CD4-positive, alpha-beta T cell treated with Interleukin-21 for 1 hour (primary cell): ENCODE measurements at regions not wholly inside any gene's neighbourhood (a gene's known extent, or its start where the extent isn't known, plus 50 kb on each side); places are given as distances from the start of the nearest gene placed in this dataset.
"Not testable (repeated sequence)": the region's sequence is repeated elsewhere in the genome, so short reads cannot be mapped to it uniquely, and the experiment has no call there.

Source experiments
- DNase-seq: peaks from one replicate; pipeline ENCODE4 v3.0.0-alpha.2; 2020

GRCh38 chr5:28415791-28416443, 1377.5 kb upstream of the CDH9 start:
- DNase-seq = no peak

- no peak for DNase-seq
Observed at GRCh38 chr5:28414619-28415018, 1376.2 kb upstream of the CDH9 start.

GRCh38 chr5:28408651-28409050, 1370.3 kb upstream of the CDH9 start:
- no peak for DNase-seq

GRCh38 chr5:28408186-28408585, 1369.8 kb upstream of the CDH9 start:
- no peak for DNase-seq

GRCh38 chr5:28404363-28405071, 1366.1 kb upstream of the CDH9 start:
- DNase-seq = no peak

GRCh38 chr5:28403846-28404245, 1365.5 kb upstream of the CDH9 start:
- no peak for DNase-seq

GRCh38 chr5:28402590-28403301, 1364.4 kb upstream of the CDH9 start:
- DNase-seq = no peak

- DNase-seq = no peak
Observed at GRCh38 chr5:28400076-28400475, 1361.7 kb upstream of the CDH9 start.

- no peak for DNase-seq
Observed at GRCh38 chr5:28399211-28399610, 1360.8 kb upstream of the CDH9 start.

- DNase-seq = no peak
Observed at GRCh38 chr5:28398185-28398584, 1359.8 kb upstream of the CDH9 start.

GRCh38 chr5:28397502-28397941, 1359.1 kb upstream of the CDH9 start:
- no peak for DNase-seq

- no peak for DNase-seq
Observed at GRCh38 chr5:28391277-28391676, 1352.9 kb upstream of the CDH9 start.

GRCh38 chr5:28390341-28390740, 1352.0 kb upstream of the CDH9 start:
- DNase-seq = no peak

- DNase-seq = not testable (repeated sequence)
Observed at GRCh38 chr5:28389727-28390126, 1351.3 kb upstream of the CDH9 start.

- DNase-seq = no peak
Observed at GRCh38 chr5:28388428-28388827, 1350.0 kb upstream of the CDH9 start.

GRCh38 chr5:28386712-28387111, 1348.3 kb upstream of the CDH9 start:
- DNase-seq = no peak

- no peak for DNase-seq
Observed at GRCh38 chr5:28380167-28380566, 1341.8 kb upstream of the CDH9 start.

- DNase-seq = no peak
Observed at GRCh38 chr5:28374492-28374967, 1336.1 kb upstream of the CDH9 start.

- DNase-seq = no peak
Observed at GRCh38 chr5:28370896-28371295, 1332.5 kb upstream of the CDH9 start.

- DNase-seq = no peak
Observed at GRCh38 chr5:28369418-28369817, 1331.0 kb upstream of the CDH9 start.

GRCh38 chr5:28355831-28356230, 1317.4 kb upstream of the CDH9 start:
- no peak for DNase-seq

GRCh38 chr5:28346696-28347095, 1308.3 kb upstream of the CDH9 start:
- DNase-seq = no peak

- no peak for DNase-seq
Observed at GRCh38 chr5:28344836-28345433, 1306.5 kb upstream of the CDH9 start.
